GM08714 (cell line): ENCODE measurements at regions not wholly inside any gene's neighbourhood (a gene's known extent, or its start where the extent isn't known, plus 50 kb on each side); places are given as distances from the start of the nearest gene placed in this dataset.

Experiments
- H3K4me3 ChIP-seq: fragments of 200-500 bp; sonication (Bioruptor generic); 2 replicates; pipeline ENCODE4 v1.5.1; 2014; ENCODE audit warnings: mild to moderate bottlenecking, low read length, inconsistent platforms
- ZNF274 ChIP-seq: IDR thresholded peaks from 2 replicates; pipeline ENCODE4 v1.6.1; 2012; ENCODE audit warnings: mild to moderate bottlenecking, low read depth, low read length

DNA sequence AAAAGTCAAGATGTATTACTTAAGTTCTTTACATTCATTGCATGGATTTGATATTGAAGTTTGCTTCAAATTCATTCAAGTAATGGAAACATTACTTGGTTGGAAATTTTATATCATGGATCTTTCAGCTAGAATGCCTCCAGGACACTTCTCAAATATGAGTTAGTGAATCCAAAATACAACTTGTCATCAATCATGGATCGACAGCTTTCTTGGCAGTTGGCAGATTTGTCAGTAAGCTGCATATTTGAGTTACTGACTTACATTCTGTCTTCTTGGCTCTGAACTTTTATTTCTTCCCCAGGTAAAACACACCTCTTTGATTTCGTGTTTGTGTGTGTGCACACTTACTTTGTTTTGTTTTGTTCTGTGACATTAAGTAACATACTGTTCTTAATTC, 1171.1 kb downstream of the TAF11L14 start:
- H3K4me3 ChIP-seq = no peak overlapping the region
- TF ChIP-seq ZNF274 = no peak

DNA sequence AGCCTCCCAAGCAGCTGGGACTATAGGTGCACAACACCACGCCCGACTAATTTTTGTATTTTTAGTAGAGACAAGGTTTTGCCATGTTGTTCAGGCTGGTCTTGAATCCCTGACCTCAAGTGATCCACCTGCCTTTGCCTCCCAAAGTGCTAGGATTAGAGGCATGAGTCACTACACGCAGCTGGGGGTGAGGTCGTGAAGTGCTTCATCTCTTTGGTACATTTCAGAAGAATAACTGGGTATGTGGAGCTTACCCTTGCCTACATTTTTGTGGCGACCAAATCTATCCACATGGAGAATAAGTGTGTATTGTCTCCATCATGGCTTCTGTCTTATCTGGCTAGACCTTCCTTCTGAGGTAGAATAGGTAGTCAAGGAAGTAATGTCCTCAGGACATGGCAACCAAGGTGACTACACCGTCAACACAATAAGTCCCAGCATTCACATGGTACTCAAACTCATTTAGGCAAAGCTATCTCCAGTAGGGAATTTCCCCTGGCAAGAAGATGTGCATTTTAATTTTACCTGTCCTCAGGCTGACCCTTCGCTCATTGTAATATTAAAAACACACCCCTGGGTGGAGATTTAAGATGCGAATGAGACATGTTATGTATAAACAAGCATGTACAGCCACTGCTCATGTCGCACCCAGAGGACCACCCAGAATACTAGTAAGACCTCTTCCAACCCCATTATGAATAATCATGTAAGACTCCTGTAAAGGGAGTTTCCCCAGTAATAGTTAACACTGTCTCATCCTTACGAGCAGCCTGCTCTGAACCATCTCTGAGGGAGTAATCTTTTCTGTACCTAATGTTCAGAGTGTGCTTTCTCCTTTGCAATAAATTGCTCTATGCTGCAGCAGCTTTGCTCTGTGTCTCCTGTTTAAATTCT, 1173.2 kb downstream of the TAF11L14 start:
- no peak overlapping the region for H3K4me3 ChIP-seq
- TF ChIP-seq ZNF274 = no peak

GRCh38 chr5:18811661-18812060, 1176.3 kb downstream of the CDH18 start:
- H3K4me3 ChIP-seq = no peak overlapping the region
- TF ChIP-seq ZNF274 = no peak

GRCh38 chr5:18828351-18828750, 1159.6 kb downstream of the CDH18 start:
- TF ChIP-seq ZNF274 = no peak
- H3K4me3 ChIP-seq = no peak overlapping the region

DNA sequence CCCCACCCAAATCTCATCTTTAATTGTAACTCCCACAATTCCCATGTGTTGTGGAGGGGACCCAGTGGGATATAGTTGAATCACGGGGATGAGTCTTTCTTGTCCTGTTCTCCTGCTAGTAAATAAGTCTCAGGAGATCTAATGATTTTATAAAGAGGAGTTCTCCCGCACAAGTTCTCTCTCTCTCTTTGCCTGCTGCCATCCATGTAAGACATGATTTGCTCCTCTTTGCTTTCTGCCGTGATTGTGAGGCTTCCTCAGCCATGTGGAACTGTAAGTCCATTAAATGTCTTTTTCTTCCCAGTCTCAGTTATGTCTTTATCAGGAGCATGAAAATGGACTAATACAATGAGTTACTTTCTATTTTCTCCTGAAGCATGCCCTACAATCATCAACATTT, 1158.5 kb downstream of the CDH18 start:
- no peak for TF ChIP-seq ZNF274
- H3K4me3 ChIP-seq = no peak overlapping the region

DNA sequence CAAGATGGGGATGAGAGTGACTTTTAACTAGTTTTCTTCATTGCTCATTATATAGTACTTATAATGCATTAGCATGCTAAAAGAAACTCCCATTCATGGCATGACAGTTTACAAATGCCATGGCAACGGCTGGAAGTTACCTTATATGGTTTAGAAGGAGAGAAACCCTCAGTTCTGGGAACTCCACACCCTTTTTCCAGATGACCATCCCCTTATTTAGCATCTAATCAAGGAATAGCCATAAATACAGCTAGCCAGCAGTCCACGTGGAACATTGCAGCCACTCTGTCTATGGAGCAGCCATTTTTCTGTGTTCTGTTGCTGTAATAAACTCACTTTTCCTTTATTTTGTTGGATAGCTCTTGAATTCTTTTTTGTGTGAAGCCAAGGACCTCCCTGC, 1137.8 kb downstream of the CDH18 start:
- no peak overlapping the region for H3K4me3 ChIP-seq
- TF ChIP-seq ZNF274 = no peak

DNA sequence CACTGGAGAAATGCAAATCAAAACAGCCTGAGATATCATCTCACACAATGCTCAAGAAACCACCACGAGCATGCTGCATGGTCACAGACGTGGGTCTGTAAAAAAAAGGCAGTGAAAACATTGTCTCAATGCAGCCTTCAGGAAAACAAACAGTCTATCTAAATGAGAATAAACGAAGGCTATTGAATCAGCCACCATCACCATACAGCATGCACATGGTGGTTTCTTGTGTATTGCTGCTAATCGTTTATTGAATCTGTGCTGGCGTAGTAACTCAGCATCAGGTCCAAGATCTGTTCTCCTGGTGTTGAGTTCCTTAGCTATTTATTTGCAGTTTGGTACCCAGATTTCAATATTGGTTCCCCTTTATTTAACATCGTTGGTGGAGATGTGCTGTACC, 1115.0 kb downstream of the CDH18 start:
- no peak overlapping the region for H3K4me3 ChIP-seq
- TF ChIP-seq ZNF274 = no peak

- no peak for TF ChIP-seq ZNF274
- H3K4me3 ChIP-seq = no peak overlapping the region
Observed at GRCh38 chr5:18876565-18876964, 1111.4 kb downstream of the CDH18 start.

- no peak overlapping the region for H3K4me3 ChIP-seq
- TF ChIP-seq ZNF274 = no peak
Observed at GRCh38 chr5:18881615-18882014, 1106.4 kb downstream of the CDH18 start.

- TF ChIP-seq ZNF274 = no peak
Observed at GRCh38 chr5:18882154-18882553, 1105.8 kb downstream of the CDH18 start.

GRCh38 chr5:18888821-18889220, 1099.2 kb downstream of the CDH18 start:
- no peak for TF ChIP-seq ZNF274
- H3K4me3 ChIP-seq = no peak overlapping the region

More at GRCh38 chr5:18882154-18882553, 1105.8 kb downstream of the CDH18 start:
- no peak overlapping the region for H3K4me3 ChIP-seq

- no peak for TF ChIP-seq ZNF274
- H3K4me3 ChIP-seq = no peak overlapping the region
Observed at GRCh38 chr5:18900644-18901043, 1087.4 kb downstream of the CDH18 start.

DNA sequence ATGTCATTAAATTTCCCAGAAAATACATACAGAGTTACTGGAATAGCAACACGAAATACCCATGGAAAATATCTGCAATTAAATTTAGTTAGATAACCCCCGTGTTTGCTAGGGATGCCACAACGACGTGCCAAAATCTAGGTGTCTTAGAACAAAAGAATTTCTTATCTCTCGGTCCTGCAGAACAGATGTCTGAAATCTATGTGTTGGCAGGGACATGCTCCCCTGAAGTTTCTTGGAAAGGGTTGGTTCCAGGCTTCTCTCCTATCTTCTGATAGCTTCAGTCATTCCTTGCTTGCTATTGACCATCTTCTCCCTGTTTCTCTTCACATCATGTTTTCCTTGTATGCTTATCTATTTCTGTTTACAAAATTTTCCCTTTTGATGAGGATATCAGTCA, 1067.0 kb downstream of the CDH18 start:
- H3K4me3 ChIP-seq = no peak overlapping the region
- TF ChIP-seq ZNF274 = no peak

GRCh38 chr5:18932081-18932480, 1055.9 kb downstream of the CDH18 start:
- H3K4me3 ChIP-seq = no peak overlapping the region
- TF ChIP-seq ZNF274 = no peak

DNA sequence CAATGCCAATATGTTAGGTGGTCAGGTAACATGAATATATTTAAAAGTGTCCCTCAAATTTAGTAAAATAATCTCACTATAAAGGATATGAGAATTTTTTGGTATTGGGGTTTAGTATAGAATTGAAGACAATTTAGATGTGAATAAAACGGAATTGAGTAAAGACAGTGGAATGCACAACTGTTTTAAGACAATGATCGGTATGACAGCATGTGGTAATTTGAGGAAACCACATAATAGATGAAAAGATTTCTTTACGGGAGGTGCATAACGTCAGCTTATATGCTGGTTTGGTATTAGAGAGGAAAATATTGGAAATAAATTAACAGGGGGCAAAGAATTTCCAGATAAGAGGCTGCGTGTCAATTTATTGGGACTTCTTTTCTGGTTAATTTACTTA, 1043.2 kb downstream of the CDH18 start:
- TF ChIP-seq ZNF274 = no peak
- no peak overlapping the region for H3K4me3 ChIP-seq

DNA sequence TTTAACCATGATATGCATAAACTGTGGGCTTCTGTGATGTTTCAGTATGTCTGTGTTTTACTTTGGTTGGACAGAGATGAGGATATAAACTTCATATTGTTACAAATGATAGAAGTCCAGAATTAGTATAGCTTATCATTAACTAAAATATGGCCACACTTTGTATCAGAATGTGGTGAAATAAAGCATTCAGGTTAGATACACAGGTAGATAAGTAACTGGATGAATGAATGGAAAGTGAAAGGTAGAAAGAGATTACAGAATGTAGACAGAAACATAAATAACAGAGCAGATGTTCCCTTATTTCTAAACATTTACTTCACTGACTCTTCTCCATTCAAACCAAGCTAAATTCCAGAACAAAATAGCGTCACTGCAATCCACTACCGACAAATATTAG, 1033.8 kb downstream of the CDH18 start:
- no peak for TF ChIP-seq ZNF274
- H3K4me3 ChIP-seq = no peak overlapping the region
